ENCODE measurements at regions not wholly inside any gene's neighbourhood (a gene's known extent, or its start where the extent isn't known, plus 50 kb on each side); places are given as distances from the start of the nearest gene placed in this dataset.
"Not testable (repeated sequence)": the region's sequence is repeated elsewhere in the genome, so short reads cannot be mapped to it uniquely, and the experiment has no call there.

DNA sequence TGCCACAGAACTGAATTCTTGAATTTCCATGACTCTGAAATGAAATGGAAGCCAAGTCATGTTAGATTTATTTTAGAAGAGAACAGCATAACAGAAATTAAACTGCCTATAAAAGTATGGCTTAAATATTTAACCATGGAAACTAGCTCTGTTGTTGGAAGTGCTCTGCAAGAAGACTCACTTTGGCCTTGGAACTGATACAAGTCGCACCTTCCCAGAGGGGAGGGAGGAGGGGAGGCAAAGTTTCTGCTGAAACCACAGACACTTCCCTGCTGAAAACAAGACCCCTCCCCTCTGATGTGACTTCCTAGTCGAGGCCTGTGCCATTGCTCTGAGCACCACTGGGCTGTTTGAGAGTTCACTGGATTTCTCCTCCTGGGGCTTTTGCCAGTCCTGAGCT lies 72.1 kb downstream of the OR13A1 start:
- Mint-ChIP-seq H3K27me3 (ENCODE audit: insufficient read depth, low read depth, poor library complexity) (peaks cover 2% of the 10 kb centered on the region), H3K4me1 (peaks cover 14% of the 10 kb centered on the region), H3K27ac (no peak overlapping the region), H3K36me3 (ENCODE audit: low read depth) (peaks cover 3% of the 10 kb centered on the region; the same call in 1 of the 3 replicates), H3K4me3 (no peak overlapping the region), H3K9me3 (no peaks in the 10 kb centered on the region; the same call in 2 of the 3 replicates)
- Histone ChIP-seq H3K4me2 (no peak overlapping the region), H4K20me1 (replicated peaks; ENCODE audit: insufficient read depth) (no peaks in the 10 kb centered on the region), H3K36me3 (ENCODE audit: insufficient read depth) (no peaks in the 10 kb centered on the region), H3K79me2 (replicated peaks; ENCODE audit: insufficient read depth) (no peaks in the 10 kb centered on the region), H3K27me3 (ENCODE audit: insufficient read depth) (no peaks in the 10 kb centered on the region), H3K9me2 (ENCODE audit: insufficient read depth) (no peaks in the 10 kb centered on the region; the same call in 1 of the 2 replicates), H2AFZ (no peak overlapping the region; the same call in 1 of the 2 replicates), H3K4me3 (no peak overlapping the region), H3K27ac (ENCODE audit: low read depth) (no peak overlapping the region), H3F3A (replicated peaks; ENCODE audit: low read depth) (no peaks in the 10 kb centered on the region), H3K4me1 (ENCODE audit: insufficient read depth) (peaks cover 20% of the 10 kb centered on the region)
- TF ChIP-seq ZNF331 (CRISPR knock-in tag; IDR thresholded peaks at IDR 0.05; ENCODE audit: low read depth) (peak; percentile 79), CREB1 (CRISPR knock-in tag; IDR thresholded peaks at IDR 0.05; ENCODE audit: low read depth) (no peak)
- ATAC-seq (no peak), DNase-seq (ENCODE audit: low spot score) (no peak)

DNA sequence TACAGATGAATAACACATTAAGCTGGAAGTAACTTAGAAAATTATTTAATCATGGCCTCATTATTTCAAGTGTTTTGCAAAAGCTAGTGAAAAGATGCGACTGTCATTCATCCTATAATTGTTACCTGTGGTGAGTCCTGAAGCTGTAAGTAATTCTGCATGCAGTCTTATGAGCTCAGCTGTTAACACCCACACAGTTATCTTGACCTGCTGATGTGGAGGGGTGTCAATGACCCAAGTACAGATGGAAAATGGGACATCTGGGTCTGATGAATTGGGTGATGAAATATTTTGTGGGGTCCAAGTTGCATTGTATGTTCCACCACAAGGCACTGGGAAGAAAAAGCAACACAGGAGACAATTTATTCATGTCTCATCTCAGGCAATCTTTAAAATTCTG lies 68.9 kb downstream of the OR13A1 start:
- DNase-seq (ENCODE audit: low spot score) = no peak
- H3K27me3 ChIP-seq (ENCODE audit: insufficient read depth) = no peaks in the 10 kb centered on the region
- peaks cover 14% of the 10 kb centered on the region for H3K9me3 Mint-ChIP-seq

DNA sequence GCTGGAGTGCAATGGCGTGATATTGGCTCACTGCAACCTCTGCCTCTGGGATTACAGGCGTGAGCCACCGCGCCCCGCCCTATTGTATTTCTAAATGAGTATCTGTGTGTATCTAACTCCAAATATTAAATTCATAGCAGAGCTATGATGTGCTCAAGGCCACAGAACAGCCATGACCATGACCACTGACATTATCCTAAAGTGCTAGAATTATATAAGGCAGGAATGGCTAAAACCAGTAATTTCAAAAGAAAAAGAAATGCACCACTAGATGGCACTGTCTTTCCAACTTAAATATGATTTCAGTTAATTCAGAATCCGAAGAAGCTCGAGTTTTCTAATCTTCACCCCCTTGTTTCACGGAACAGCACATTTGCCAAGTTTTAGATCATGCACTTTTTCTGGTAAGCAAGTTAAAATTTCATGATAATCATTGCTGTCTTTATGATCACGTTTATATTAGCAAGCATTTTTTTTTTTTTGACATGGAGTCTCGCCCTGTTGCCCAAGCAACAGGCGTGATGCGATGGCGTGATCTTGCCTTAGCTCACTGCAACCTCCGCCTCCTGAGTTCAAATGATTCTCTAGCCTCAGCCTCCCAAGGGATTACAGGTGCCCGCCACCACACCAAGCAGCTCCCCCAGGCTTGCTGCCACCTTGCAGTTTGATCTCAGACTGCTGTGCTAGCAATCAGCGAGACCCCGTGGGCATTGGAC lies 65.3 kb downstream of the OR13A1 start:
- Histone ChIP-seq H4K20me1 (replicated peaks; ENCODE audit: insufficient read depth) (no peaks in the 10 kb centered on the region), H3K79me2 (replicated peaks; ENCODE audit: insufficient read depth) (no peaks in the 10 kb centered on the region), H3K36me3 (ENCODE audit: insufficient read depth) (no peaks in the 10 kb centered on the region), H3K4me2 (peak overlapping the region; percentile 65), H3K27ac (ENCODE audit: low read depth) (no peak overlapping the region), H3F3A (replicated peaks; ENCODE audit: low read depth) (no peaks in the 10 kb centered on the region), H3K9me2 (ENCODE audit: insufficient read depth) (no peaks in the 10 kb centered on the region), H3K27me3 (ENCODE audit: insufficient read depth) (no peaks in the 10 kb centered on the region), H2AFZ (no peak overlapping the region), H3K4me3 (peak overlapping the region; percentile 46), H3K4me1 (ENCODE audit: insufficient read depth) (no peaks in the 10 kb centered on the region)
- Mint-ChIP-seq H3K27ac (peak overlapping the region; percentile 94), H3K4me3 (peak overlapping the region; percentile 78), H3K9me3 (peaks cover 14% of the 10 kb centered on the region), H3K36me3 (ENCODE audit: low read depth) (peaks cover 2% of the 10 kb centered on the region; the same call in 1 of the 3 replicates), H3K27me3 (ENCODE audit: insufficient read depth, low read depth, poor library complexity) (peaks cover 6% of the 10 kb centered on the region), H3K4me1 (0 out of 3 replicates have a peak, but pooled peaks cover 3% of the 10 kb centered on the region)
- TF ChIP-seq EZH2 (IDR thresholded peaks at IDR 0.05; ENCODE audit: low read depth, unreplicated experiment) = no peak
- TF ChIP-seq NANOG (IDR thresholded peaks at IDR 0.05; ENCODE audit: borderline replicate concordance) = no peak
- TF ChIP-seq, protein P1, sequence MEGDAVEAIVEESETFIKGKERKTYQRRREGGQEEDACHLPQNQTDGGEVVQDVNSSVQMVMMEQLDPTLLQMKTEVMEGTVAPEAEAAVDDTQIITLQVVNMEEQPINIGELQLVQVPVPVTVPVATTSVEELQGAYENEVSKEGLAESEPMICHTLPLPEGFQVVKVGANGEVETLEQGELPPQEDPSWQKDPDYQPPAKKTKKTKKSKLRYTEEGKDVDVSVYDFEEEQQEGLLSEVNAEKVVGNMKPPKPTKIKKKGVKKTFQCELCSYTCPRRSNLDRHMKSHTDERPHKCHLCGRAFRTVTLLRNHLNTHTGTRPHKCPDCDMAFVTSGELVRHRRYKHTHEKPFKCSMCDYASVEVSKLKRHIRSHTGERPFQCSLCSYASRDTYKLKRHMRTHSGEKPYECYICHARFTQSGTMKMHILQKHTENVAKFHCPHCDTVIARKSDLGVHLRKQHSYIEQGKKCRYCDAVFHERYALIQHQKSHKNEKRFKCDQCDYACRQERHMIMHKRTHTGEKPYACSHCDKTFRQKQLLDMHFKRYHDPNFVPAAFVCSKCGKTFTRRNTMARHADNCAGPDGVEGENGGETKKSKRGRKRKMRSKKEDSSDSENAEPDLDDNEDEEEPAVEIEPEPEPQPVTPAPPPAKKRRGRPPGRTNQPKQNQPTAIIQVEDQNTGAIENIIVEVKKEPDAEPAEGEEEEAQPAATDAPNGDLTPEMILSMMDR (conservative IDR thresholded peaks at IDR 0.05; ENCODE audit: low read depth in 2 of 2) = peak; percentile 56 to 75
- TF ChIP-seq, protein P2, sequence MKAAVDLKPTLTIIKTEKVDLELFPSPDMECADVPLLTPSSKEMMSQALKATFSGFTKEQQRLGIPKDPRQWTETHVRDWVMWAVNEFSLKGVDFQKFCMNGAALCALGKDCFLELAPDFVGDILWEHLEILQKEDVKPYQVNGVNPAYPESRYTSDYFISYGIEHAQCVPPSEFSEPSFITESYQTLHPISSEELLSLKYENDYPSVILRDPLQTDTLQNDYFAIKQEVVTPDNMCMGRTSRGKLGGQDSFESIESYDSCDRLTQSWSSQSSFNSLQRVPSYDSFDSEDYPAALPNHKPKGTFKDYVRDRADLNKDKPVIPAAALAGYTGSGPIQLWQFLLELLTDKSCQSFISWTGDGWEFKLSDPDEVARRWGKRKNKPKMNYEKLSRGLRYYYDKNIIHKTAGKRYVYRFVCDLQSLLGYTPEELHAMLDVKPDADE (IDR thresholded peaks at IDR 0.05) = no peak
- no peak for TF ChIP-seq ZNF114 (CRISPR knock-in tag; IDR thresholded peaks at IDR 0.05)
- no peak for TF ChIP-seq POLR2AphosphoS5 (IDR thresholded peaks at IDR 0.05; ENCODE audit: low read depth)
- DNase-seq (ENCODE audit: low spot score) (peak; percentile 94), ATAC-seq (peak; percentile 86)

More for the DNA sequence above, 68.9 kb downstream of the OR13A1 start:
- H4K20me1 ChIP-seq (replicated peaks; ENCODE audit: insufficient read depth) = no peaks in the 10 kb centered on the region
- ATAC-seq = no peak
- H3K27ac Mint-ChIP-seq = no peak overlapping the region
- TF ChIP-seq POLR2AphosphoS5 (IDR thresholded peaks at IDR 0.05; ENCODE audit: low read depth) (no peak), CREB1 (CRISPR knock-in tag; IDR thresholded peaks at IDR 0.05; ENCODE audit: low read depth) (no peak), NANOG (IDR thresholded peaks at IDR 0.05; ENCODE audit: borderline replicate concordance) (no peak)
- H3F3A ChIP-seq (replicated peaks; ENCODE audit: low read depth) = no peaks in the 10 kb centered on the region
- H3K36me3 ChIP-seq (ENCODE audit: insufficient read depth) = no peaks in the 10 kb centered on the region
- no peaks in the 10 kb centered on the region for H3K79me2 ChIP-seq (replicated peaks; ENCODE audit: insufficient read depth)
- H3K4me3 ChIP-seq = no peak overlapping the region
- H3K36me3 Mint-ChIP-seq (ENCODE audit: low read depth) = peaks cover 5% of the 10 kb centered on the region; the same call in 1 of the 3 replicates
- peaks cover 5% of the 10 kb centered on the region for H3K27me3 Mint-ChIP-seq (ENCODE audit: insufficient read depth, low read depth, poor library complexity)
- H3K4me1 ChIP-seq (ENCODE audit: insufficient read depth) = peaks cover 10% of the 10 kb centered on the region
- H3K4me3 Mint-ChIP-seq = no peak overlapping the region
- peaks cover 11% of the 10 kb centered on the region for H3K4me1 Mint-ChIP-seq
- no peak overlapping the region for H3K27ac ChIP-seq (ENCODE audit: low read depth)
- no peaks in the 10 kb centered on the region; the same call in 1 of the 2 replicates for H3K9me2 ChIP-seq (ENCODE audit: insufficient read depth)
- no peak overlapping the region for H2AFZ ChIP-seq
- H3K4me2 ChIP-seq = no peak overlapping the region

DNA sequence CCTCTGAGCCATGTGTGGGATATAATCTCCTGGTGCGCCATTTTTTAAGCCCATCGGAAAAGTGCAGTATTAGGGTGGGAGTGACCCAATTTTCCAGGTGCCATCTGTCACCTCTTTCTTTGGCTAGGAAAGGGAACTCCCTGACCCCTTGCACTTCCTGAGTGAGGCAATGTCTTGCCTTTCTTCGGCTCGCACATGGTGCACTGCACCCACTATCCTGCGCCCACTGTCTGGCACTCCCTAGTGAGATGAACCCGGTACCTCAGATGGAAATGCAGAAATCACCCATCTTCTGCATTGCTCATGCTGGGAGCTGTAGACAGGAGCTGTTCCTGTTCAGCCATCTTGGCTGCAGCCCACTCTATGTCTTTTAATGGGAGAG lies 64.7 kb downstream of the OR13A1 start:
- not testable (repeated sequence) for H2AFZ ChIP-seq, H3K4me2 ChIP-seq

More for the DNA sequence above, 64.7 kb downstream of the OR13A1 start:
- not testable (repeated sequence) for H3K36me3 Mint-ChIP-seq (ENCODE audit: low read depth); H3K27me3 Mint-ChIP-seq (ENCODE audit: insufficient read depth, low read depth, poor library complexity); H3K4me3 Mint-ChIP-seq; H3F3A ChIP-seq (replicated peaks; ENCODE audit: low read depth); H3K27me3 ChIP-seq (ENCODE audit: insufficient read depth); H3K4me1 ChIP-seq (ENCODE audit: insufficient read depth); H3K36me3 ChIP-seq (ENCODE audit: insufficient read depth); H3K9me2 ChIP-seq (ENCODE audit: insufficient read depth); H3K4me1 Mint-ChIP-seq; H3K27ac ChIP-seq (ENCODE audit: low read depth); H4K20me1 ChIP-seq (replicated peaks; ENCODE audit: insufficient read depth); H3K27ac Mint-ChIP-seq; H3K79me2 ChIP-seq (replicated peaks; ENCODE audit: insufficient read depth); ATAC-seq; DNase-seq (ENCODE audit: low spot score); H3K4me3 ChIP-seq
- peaks cover 14% of the 10 kb centered on the region for H3K9me3 Mint-ChIP-seq
